GM23338 (cell line): ENCODE measurements at regions not wholly inside any gene's neighbourhood (a gene's known extent, or its start where the extent isn't known, plus 50 kb on each side); places are given as distances from the start of the nearest gene placed in this dataset.

Source experiments
- CTCF ChIP-seq, 2 experiments: fragments of 200-600 bp in 1 of 2; sonication (generic) in 1 of 2; conservative IDR thresholded peaks; 2 replicates each; pipeline versions ENCODE4 v1.5.1 to v1.6.1; 2016 to 2017; ENCODE audit warnings: antibody characterized with exemption in 2 of 2, low read depth in 2 of 2, mild to moderate bottlenecking in 2 of 2, moderate library complexity in 1 of 2
- EZH2 ChIP-seq: fragments of 200-600 bp; sonication (generic); IDR thresholded peaks from one replicate; pipeline ENCODE4 v1.8.0; 2017; ENCODE audit warnings: antibody characterized with exemption, mild to moderate bottlenecking, low read depth; ENCODE audit not compliant: unreplicated experiment

- TF ChIP-seq CTCF (conservative IDR thresholded peaks at IDR 0.05; ENCODE audit: low read depth in 2 of 2) (no peak), EZH2 (no peak)
These were observed 79.8 kb downstream of the SEM1 start for GRCh38 chr7:96629884-96630283.
